NCI-H748 (cell line): ENCODE measurements at regions not wholly inside any gene's neighbourhood (a gene's known extent, or its start where the extent isn't known, plus 50 kb on each side); places are given as distances from the start of the nearest gene placed in this dataset.
A peak's percentile ranks its signal among the peaks of the same experiment; 100 is the strongest.

Experiments used
- DNase-seq: peaks from one replicate; lab custom pipeline; 2025; ENCODE audit not compliant: unreplicated experiment; lab: John Stamatoyannopoulos, UW

GRCh38 chr5:60267907-60268306 is 374.4 kb upstream of the PDE4D start:
- DNase-seq: no peak

- no peak for DNase-seq
Measured at GRCh38 chr5:60263346-60263745, 369.8 kb upstream of the PDE4D start.

- no peak for DNase-seq
Measured at GRCh38 chr5:60262576-60263295, 369.2 kb upstream of the PDE4D start.

- DNase-seq: no peak
Measured at GRCh38 chr5:60261732-60262131, 368.2 kb upstream of the PDE4D start.

GRCh38 chr5:60260658-60261057 is 367.1 kb upstream of the PDE4D start:
- no peak for DNase-seq

GRCh38 chr5:60259730-60260129 is 366.2 kb upstream of the PDE4D start:
- DNase-seq: no peak

GRCh38 chr5:60257596-60258271 is 364.2 kb upstream of the PDE4D start:
- DNase-seq: no peak

GRCh38 chr5:60256546-60256945 is 363.0 kb upstream of the PDE4D start:
- no peak for DNase-seq

- no peak for DNase-seq
Measured at GRCh38 chr5:60248901-60249300, 355.4 kb upstream of the PDE4D start.

GRCh38 chr5:60243713-60244112 is 350.2 kb upstream of the PDE4D start:
- no peak for DNase-seq

GRCh38 chr5:60232036-60232795 is 338.7 kb upstream of the PDE4D start:
- no peak for DNase-seq

- no peak for DNase-seq
Measured at GRCh38 chr5:60230456-60230855, 336.9 kb upstream of the PDE4D start.

GRCh38 chr5:60229691-60230185 is 336.2 kb upstream of the PDE4D start:
- DNase-seq: no peak

- DNase-seq: no peak
Measured at GRCh38 chr5:60228676-60229075, 335.1 kb upstream of the PDE4D start.

GRCh38 chr5:60226128-60226527 is 332.6 kb upstream of the PDE4D start:
- DNase-seq: no peak

- peak; percentile 6 for DNase-seq
Measured at GRCh38 chr5:60223342-60223741, 329.8 kb upstream of the PDE4D start.

- DNase-seq: no peak
Measured at GRCh38 chr5:60219921-60220320, 326.4 kb upstream of the PDE4D start.

- DNase-seq: peak; percentile 60
Measured at GRCh38 chr5:60210810-60211209, 317.3 kb upstream of the PDE4D start.

GRCh38 chr5:60209146-60209840 is 315.8 kb upstream of the PDE4D start:
- DNase-seq: no peak

- DNase-seq: no peak
Measured at GRCh38 chr5:60208716-60209115, 315.2 kb upstream of the PDE4D start.

- DNase-seq: no peak
Measured at GRCh38 chr5:60207040-60207439, 313.5 kb upstream of the PDE4D start.
